Epithelial cell of esophagus (primary cell): ENCODE measurements at regions not wholly inside any gene's neighbourhood (a gene's known extent, or its start where the extent isn't known, plus 50 kb on each side); places are given as distances from the start of the nearest gene placed in this dataset.

Source experiments
- DNase-seq: peaks from one replicate; pipeline ENCODE4 v3.0.0; 2010; ENCODE audit warnings: low read depth
- H3K4me3 ChIP-seq: 2 replicates; pipeline ENCODE4 v1.5.1; 2011; ENCODE audit warnings: mild to moderate bottlenecking, low read length, control low read depth
- CTCF ChIP-seq: IDR thresholded peaks from 2 replicates; pipeline ENCODE4 v1.5.1; 2011; ENCODE audit warnings: low read depth, mild to moderate bottlenecking, low read length, control low read depth, inconsistent platforms; ENCODE audit not compliant: insufficient read depth; ENCODE audit errors: missing control alignments

GRCh38 chr2:56707218-56707617 lies 523.4 kb downstream of the CCDC85A start:
- H3K4me3 ChIP-seq: no peak overlapping the region
- DNase-seq: no peak
- TF ChIP-seq CTCF: no peak

- no peak for DNase-seq
- H3K4me3 ChIP-seq: no peak overlapping the region
- no peak for TF ChIP-seq CTCF
These were observed 523.9 kb downstream of the CCDC85A start for GRCh38 chr2:56707650-56708049.

- no peak for TF ChIP-seq CTCF
- no peak for DNase-seq
- H3K4me3 ChIP-seq: no peak overlapping the region
These were observed 525.4 kb downstream of the CCDC85A start for GRCh38 chr2:56709181-56709580.

- no peak for TF ChIP-seq CTCF
- DNase-seq: no peak
- no peak overlapping the region for H3K4me3 ChIP-seq
These were observed 529.4 kb downstream of the CCDC85A start for GRCh38 chr2:56713161-56713676.

- DNase-seq: no peak
- no peak for TF ChIP-seq CTCF
- H3K4me3 ChIP-seq: no peak overlapping the region
These were observed 530.2 kb downstream of the CCDC85A start for GRCh38 chr2:56713978-56714377.

- TF ChIP-seq CTCF: no peak
- no peak for DNase-seq
- H3K4me3 ChIP-seq: no peak overlapping the region
These were observed 530.6 kb downstream of the CCDC85A start for GRCh38 chr2:56714400-56714799.

GRCh38 chr2:56715683-56716082 lies 531.9 kb downstream of the CCDC85A start:
- no peak for DNase-seq
- no peak for TF ChIP-seq CTCF
- H3K4me3 ChIP-seq: no peak overlapping the region
